Endothelial cell of umbilical vein (primary cell): ENCODE measurements at regions not wholly inside any gene's neighbourhood (a gene's known extent, or its start where the extent isn't known, plus 50 kb on each side); places are given as distances from the start of the nearest gene placed in this dataset.

Experiments used
- BruUV-seq: library from RNA; stranded (reverse); fragments of 400-500 nt; replicated peaks from 2 replicates; lab custom pipeline; 2021; lab: Mats Ljungman, UMichigan
- CTCF ChIA-PET: fragments of 300-600, 350-600 bp; sonication (Branson Sonifier 250); formaldehyde crosslinking; loops from one replicate; lab custom pipeline; 2021; ENCODE audit warnings: antibody characterized with exemption, inconsistent platforms; lab: Charles Lee
- POLR2A ChIA-PET: fragments of 300-600, 350-600 bp; sonication (Branson Sonifier 250); formaldehyde crosslinking; loops from one replicate; lab custom pipeline; 2021; ENCODE audit warnings: antibody characterized with exemption, inconsistent platforms; lab: Charles Lee
- DNase-seq: peaks from one replicate; pipeline ENCODE4 v3.0.0-alpha.2; 2011; ENCODE audit warnings: low read depth, low spot score
- FAIRE-seq: peaks from 2 replicates; lab custom pipeline; 2011; peaks lifted over from hg19 to GRCh38; lab: Jason Lieb, UNC
- H2AFZ ChIP-seq: 2 replicates; pipeline ENCODE4 v1.6.0; 2012; ENCODE audit warnings: low read depth, low read length, control low read depth, inconsistent platforms
- H3K27ac ChIP-seq: 2 replicates; pipeline ENCODE4 v1.5.1; 2011; ENCODE audit warnings: low read depth, mild to moderate bottlenecking, control low read depth, low read length, moderate library complexity; ENCODE audit not compliant: insufficient read depth
- H3K27me3 ChIP-seq, 2 experiments: 2 replicates each; pipeline versions ENCODE4 v1.6.0 to v1.6.1; 2011; ENCODE audit warnings: low read length in 2 of 2, mixed read lengths in 1 of 2; ENCODE audit not compliant: control insufficient read depth in 2 of 2, insufficient read depth in 2 of 2
- H3K36me3 ChIP-seq, 2 experiments: 2 replicates in 1 of 2; 3 replicates in 1 of 2; pipeline ENCODE4 v1.5.1; 2011; ENCODE audit warnings: low read length in 2 of 2, mild to moderate bottlenecking in 1 of 2, moderate library complexity in 1 of 2; ENCODE audit not compliant: control insufficient read depth in 2 of 2, insufficient read depth in 2 of 2; ENCODE audit errors: extremely low read depth in 1 of 2
- H3K4me1 ChIP-seq: 3 replicates; pipeline ENCODE4 v1.5.1; 2011; ENCODE audit warnings: mild to moderate bottlenecking, low read length; ENCODE audit not compliant: control insufficient read depth, insufficient read depth; ENCODE audit errors: extremely low read depth
- H3K4me2 ChIP-seq: 2 replicates; pipeline ENCODE4 v1.6.1; 2011; ENCODE audit warnings: low read length, control low read depth, mixed read lengths; ENCODE audit not compliant: insufficient read depth
- H3K4me3 ChIP-seq, 3 experiments: fragments of 200-600 bp in 1 of 3; sonication (generic), shearing (Covaris generic) in 1 of 3; replicated peaks in 1 of 3; 2 replicates each; pipeline ENCODE4 v1.5.1; 2011 to 2016; ENCODE audit warnings: control low read depth in 3 of 3, low read length in 3 of 3, mild to moderate bottlenecking in 2 of 3, inconsistent platforms in 1 of 3, low read depth in 1 of 3, moderate library complexity in 1 of 3; ENCODE audit not compliant: insufficient read depth in 1 of 3
- H3K79me2 ChIP-seq: 2 replicates; pipeline ENCODE4 v1.6.0; 2012; ENCODE audit warnings: low read length, inconsistent platforms; ENCODE audit not compliant: control insufficient read depth, insufficient read depth
- H3K9ac ChIP-seq: replicated peaks from 2 replicates; pipeline ENCODE3; 2011; ENCODE audit warnings: low read length, control low read depth; ENCODE audit not compliant: insufficient read depth; ENCODE audit errors: extremely low read depth
- H3K9me1 ChIP-seq: replicated peaks from 3 replicates; pipeline ENCODE4 v1.6.0; 2011; ENCODE audit warnings: mild to moderate bottlenecking, low read length; ENCODE audit not compliant: control insufficient read depth, insufficient read depth; ENCODE audit errors: extremely low read depth
- H3K9me3 ChIP-seq: replicated peaks from 2 replicates; pipeline ENCODE4 v1.5.1; 2012; ENCODE audit warnings: low read length, inconsistent platforms; ENCODE audit not compliant: control insufficient read depth, insufficient read depth
- H4K20me1 ChIP-seq: replicated peaks from 2 replicates; pipeline ENCODE3; 2011; ENCODE audit warnings: mild to moderate bottlenecking, low read length; ENCODE audit not compliant: control insufficient read depth, insufficient read depth; ENCODE audit errors: extremely low read depth
- FOS ChIP-seq: IDR thresholded peaks from 2 replicates; pipeline ENCODE4 v1.6.1; 2011; ENCODE audit warnings: mild to moderate bottlenecking, low read length, moderate library complexity, borderline replicate concordance; ENCODE audit not compliant: insufficient read depth
- GATA2 ChIP-seq: IDR thresholded peaks from 2 replicates; pipeline ENCODE4 v1.7.0; 2011; ENCODE audit warnings: low read depth, mild to moderate bottlenecking, moderate library complexity, mixed read lengths, low read length; ENCODE audit not compliant: insufficient read length, insufficient read depth
- dilution Hi-C: fragments of 300-500 bp; cut with MboI; formaldehyde crosslinking; loops from one replicate; pipeline ENCODE4 v1.15.0; 2019; ENCODE audit warnings: low sequenced_read_pairs; ENCODE audit not compliant: extremely low pct_ligation_motif_present
- intact Hi-C: fragments of 100-400 bp; cut with micrococcal nuclease; formaldehyde crosslinking; loops from one replicate; pipeline ENCODE4 v1.10.0; 2022

DNA sequence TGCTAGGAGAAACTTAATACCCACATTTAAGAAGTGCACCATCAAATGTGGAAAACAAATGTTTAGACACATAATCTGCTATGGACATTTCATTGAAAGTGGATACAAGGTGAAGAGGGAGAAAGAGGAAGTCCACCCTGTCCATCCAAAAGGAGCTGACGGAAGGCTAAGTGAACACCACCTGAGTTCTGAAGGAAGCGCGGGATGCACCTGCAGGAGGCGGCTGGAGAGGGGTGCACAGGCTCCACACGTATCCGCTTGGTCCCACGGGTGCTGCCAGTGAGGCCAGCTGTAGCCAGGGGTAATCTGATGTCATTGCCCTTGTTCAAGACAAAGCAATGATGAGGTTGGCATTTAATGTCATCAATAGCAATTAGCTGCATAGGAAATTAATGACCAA is 75.9 kb upstream of the TMEM18 start:
- ChIA-PET CTCF (no interaction called here), POLR2A (no interaction called here)
- H3K9ac ChIP-seq, result no peak overlapping the region
- TF ChIP-seq GATA2, result no peak
- no peak overlapping the region for H2AFZ ChIP-seq
- no peaks in the 10 kb centered on the region for H3K79me2 ChIP-seq
- no peaks in the 10 kb centered on the region for H3K27me3 ChIP-seq
- no peak overlapping the region for H3K4me2 ChIP-seq
- DNase-seq, result no peak
- intact Hi-C loops, result no loop called here
- no peaks in the 10 kb centered on the region for H3K36me3 ChIP-seq
- H3K4me3 ChIP-seq, result no peak overlapping the region
- no peak for FAIRE-seq
- dilution Hi-C loops, result no loop called here
- no peaks in the 10 kb centered on the region for H3K9me3 ChIP-seq
- no peaks in the 10 kb centered on the region for H3K9me1 ChIP-seq
- H3K27ac ChIP-seq, result no peak overlapping the region
- no peaks in the 10 kb centered on the region for H4K20me1 ChIP-seq
- no TSS peak for BruUV-seq
- H3K4me1 ChIP-seq, result no peaks in the 10 kb centered on the region

DNA sequence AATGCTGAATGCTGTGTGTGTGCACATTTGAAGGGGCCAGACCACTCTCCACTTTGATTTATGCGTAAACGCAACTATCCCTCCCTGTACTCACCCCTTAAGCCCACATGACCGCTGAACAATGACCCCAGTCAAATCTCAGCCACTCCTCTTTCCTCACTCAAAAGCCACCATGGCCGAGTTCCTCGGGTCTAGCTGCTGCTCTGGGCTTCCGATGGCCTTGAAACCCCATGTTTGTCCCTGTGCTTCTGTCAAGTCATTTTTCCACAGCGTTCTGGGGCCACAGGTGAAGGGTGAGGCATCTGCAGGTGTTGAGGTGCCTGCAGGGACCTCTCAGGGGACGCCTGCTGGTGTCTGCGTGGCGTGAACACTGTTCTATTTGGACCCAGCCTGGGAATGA is 74.3 kb upstream of the TMEM18 start:
- Histone ChIP-seq H3K9ac (no peak overlapping the region), H3K4me1 (no peaks in the 10 kb centered on the region), H4K20me1 (no peaks in the 10 kb centered on the region), H3K9me3 (no peaks in the 10 kb centered on the region), H3K27me3 (no peaks in the 10 kb centered on the region), H3K79me2 (no peaks in the 10 kb centered on the region), H3K4me3 (no peak overlapping the region), H2AFZ (no peak overlapping the region), H3K27ac (no peak overlapping the region), H3K4me2 (no peak overlapping the region), H3K9me1 (no peaks in the 10 kb centered on the region), H3K36me3 (no peaks in the 10 kb centered on the region)
- ChIA-PET CTCF (no interaction called here), POLR2A (no interaction called here)
- FAIRE-seq (no peak), DNase-seq (no peak)
- TF ChIP-seq FOS, result no peak
- no TSS peak for BruUV-seq
- intact Hi-C loops, result no loop called here
- dilution Hi-C loops, result no loop called here
